HG03196 (cell line): ENCODE measurements at regions not wholly inside any gene's neighbourhood (a gene's known extent, or its start where the extent isn't known, plus 50 kb on each side); places are given as distances from the start of the nearest gene placed in this dataset.
"Not testable (repeated sequence)": the region's sequence is repeated elsewhere in the genome, so short reads cannot be mapped to it uniquely, and the experiment has no call there.

Experiments
- ATAC-seq: cut with Tn5 transposase; IDR thresholded peaks from one replicate; pipeline ENCODE4 v1.9.1; 2021; ENCODE audit not compliant: unreplicated experiment

DNA sequence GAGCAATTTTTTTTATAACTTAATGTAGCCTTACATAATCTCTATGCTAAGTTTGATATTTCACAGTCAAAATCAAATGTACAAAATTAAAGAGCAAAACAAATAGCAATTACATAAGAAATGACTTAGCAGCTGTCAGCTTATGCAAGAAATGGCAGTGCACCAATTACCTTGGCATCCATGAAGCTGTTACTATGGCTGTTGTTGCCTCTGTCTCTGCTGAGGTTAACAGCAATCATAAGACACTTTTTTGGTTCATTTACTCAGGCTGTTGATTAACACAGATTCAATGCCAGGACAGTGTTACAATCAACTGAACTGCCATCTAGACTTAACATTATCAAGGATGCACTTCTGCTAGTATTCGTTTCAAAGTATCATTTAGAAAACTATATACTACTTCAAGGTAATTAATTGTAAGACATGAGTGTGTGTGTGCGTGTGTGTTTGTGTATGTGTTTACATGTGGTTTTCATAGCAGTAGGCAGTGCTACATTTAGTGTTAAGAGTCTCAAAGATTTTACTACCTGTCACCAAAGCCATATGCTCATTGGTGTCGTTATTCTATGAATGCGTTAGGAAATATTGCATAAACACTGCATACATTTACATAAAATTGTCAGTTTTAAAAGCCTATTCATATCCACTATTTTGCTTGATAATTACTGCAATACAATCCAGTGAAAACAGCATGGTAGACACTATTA lies 1084.2 kb upstream of the COX7C start:
- ATAC-seq = no peak

DNA sequence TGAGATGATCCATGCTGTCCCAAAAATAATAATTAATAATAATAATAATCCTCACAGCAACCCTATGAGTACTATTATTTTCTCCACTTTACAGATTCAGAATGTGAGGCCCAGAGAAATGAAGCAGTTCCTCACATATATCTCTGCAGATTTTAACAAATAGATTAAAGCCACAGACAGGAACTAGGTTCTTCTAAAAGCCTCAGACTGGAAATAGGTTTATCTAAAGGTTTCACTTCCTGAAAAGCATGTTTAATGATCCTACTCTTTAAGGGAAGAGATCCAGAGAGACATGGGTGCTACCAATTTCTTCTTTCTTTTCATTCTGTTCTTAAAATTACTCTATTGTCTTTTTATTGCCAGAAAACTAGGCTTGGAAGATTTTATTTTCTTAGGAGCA lies 1079.4 kb upstream of the COX7C start:
- ATAC-seq = no peak

DNA sequence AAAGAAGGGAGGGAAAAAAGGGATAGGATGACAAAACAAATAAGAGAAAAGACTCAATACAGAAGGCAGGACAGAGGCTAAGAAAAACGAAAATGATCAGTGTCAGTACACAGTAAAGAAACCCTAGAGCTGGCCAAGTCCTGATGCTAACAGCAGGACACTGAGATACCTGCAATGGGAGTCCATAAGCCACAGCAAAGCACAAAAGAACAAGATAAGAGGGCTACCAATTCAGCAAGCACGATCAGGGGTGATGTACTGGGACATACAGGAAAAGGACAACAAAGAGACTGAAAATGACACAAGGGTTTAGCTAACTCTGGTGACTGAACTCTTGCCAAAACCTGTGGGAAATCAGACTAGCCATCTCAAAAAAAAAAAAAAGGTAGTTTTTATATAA lies 1072.6 kb upstream of the COX7C start:
- no peak for ATAC-seq

DNA sequence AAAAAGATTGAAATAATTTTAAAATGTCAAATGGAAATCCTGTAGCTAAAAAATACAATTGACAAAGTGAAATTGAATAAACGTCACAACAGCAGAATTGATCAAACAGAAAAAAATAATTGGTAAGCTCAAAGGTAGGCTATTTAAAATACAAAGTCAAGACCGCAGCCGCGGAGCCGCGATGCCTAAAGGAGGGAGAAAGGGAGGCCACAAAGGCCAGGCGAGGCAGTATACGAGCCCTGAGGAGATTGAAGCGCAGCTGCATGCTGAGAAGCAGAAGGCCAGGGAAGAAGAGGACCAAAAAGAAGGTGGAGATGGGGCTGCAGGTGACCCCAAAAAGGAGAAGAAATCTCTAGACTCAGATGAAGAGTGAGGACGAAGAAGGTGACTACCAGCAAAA lies 1068.5 kb upstream of the COX7C start:
- ATAC-seq = no peak

DNA sequence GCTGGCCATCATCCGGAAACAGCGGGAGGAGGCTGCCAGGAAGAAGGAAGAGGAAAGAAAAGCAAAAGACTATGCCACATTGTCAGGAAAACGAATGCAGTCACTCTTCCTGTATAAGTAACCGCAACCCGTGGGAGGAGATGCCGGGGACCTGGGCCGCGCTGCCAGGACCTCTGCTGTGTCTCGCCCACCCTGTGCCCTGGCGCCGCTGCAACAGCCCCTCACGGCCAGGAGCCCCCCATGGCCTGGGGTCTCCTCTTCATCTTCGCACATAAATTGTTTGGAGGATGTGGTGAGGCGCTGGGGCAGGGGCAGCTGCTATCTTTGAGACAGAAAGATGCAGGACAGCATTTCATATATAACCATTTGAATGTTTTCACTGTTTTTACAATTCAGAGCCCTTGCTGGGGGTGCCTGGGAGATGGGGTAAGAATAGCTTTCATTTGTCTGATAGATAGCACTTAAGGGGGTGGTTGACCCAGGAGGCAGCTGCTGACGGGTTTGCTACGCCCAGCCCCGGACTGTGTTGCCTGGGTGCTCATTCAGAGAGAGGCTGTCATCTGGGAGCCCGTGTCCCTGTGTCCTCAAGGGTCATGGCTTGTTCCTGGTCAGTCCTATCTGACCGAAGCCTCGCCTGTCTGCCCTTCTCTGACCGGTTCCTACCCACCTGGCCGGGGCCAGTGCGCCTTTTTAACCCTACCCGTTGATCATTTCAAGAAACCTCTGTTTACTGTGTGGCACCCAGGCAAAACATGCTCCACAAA lies 1067.7 kb upstream of the COX7C start:
- no peak for ATAC-seq

DNA sequence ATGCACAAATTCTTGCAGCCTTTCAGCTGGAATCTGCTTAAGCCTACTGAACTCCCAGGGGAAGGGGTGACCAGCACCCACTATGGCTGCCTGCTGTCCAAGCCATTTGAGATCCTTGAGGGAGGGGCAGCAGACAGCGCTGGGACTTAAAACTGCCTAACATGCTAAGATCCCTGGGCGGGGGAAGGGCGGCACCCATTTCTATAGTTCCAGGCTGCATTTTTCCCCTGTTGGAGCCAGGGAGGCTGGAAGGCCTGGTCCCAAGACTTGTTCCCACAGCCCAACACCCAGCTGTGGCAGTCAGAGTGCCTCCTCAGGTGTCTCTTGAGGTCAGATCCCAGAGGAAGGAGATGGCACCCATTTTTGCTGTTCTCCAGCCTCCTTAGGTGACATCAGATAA lies 1061.3 kb upstream of the COX7C start:
- ATAC-seq = no peak

DNA sequence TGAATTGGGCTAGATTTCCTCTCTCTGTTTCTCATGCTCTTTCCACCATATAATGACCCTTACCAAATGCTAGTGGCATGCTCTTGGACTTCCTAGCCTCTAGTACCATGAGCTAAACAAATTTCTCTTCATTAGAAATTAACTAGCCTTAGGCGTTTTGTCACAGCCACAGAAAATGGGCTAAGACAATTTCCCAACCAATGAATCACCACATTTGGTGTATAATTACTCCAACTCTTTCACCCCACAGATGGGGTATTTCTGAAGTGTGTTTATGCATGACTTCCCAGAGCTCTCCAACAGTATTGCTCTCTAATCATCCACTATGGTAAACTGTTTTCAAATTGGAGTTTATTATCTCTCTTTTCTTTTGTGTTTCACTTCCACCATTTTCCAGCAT lies 1041.1 kb upstream of the COX7C start:
- ATAC-seq = no peak

DNA sequence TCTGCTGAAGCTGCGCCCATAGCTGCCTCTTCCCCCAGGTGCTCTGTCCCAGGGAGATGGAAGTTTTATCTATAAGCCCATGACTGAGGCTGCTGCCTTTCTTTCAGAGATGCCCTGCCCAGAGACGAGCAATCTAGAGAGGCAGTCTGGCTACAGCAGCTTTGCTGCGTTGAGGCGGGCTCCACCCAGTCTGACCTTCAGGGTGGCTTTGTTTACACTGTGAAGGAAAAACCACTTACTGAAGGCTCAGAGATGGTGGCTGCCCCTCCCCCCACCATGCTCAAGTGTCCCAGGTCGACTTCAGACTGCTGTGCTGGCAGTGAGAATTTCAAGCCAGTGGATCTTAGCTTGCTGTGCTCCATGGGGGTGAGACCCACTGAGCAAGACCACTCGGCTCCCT lies 1029.9 kb upstream of the COX7C start:
- not testable (repeated sequence) for ATAC-seq

DNA sequence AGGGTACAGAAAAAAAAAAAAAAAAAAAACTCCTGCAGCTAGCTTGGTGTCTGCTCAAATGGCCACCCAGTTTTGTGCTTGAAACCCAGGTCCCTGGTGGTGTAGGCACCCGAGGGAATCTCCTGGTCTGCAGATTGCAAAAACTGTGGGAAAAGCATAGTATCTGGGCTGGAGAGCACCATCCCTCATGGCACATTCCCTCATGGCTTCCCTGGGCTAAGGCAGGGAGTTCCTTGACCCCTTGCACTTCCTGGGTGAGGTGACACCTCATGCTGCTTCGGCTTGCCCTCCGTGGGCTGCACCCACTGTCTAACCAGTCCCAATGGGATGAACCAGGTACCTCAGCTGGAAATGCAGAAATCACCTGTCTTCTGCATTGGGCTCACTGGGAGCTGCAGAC lies 1029.5 kb upstream of the COX7C start:
- not testable (repeated sequence) for ATAC-seq

DNA sequence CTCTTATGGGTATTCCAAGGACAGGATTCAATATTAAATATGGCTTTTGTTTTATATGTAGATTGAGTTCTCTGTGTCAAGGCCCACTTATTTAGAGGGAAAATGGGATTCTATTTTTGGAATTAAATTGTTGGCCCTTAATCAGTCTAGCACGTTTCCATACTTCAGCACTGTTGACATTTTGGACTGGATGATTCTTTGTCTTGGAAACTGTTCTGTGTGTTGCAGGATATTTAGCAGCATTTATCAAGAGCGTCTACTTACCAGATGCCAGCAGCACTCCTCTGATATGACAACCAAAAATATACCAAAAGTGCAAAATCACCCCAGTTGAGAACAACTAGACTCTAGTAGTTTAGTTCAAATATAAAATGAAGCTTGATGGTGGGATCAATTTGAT lies 1027.0 kb upstream of the COX7C start:
- no peak for ATAC-seq

DNA sequence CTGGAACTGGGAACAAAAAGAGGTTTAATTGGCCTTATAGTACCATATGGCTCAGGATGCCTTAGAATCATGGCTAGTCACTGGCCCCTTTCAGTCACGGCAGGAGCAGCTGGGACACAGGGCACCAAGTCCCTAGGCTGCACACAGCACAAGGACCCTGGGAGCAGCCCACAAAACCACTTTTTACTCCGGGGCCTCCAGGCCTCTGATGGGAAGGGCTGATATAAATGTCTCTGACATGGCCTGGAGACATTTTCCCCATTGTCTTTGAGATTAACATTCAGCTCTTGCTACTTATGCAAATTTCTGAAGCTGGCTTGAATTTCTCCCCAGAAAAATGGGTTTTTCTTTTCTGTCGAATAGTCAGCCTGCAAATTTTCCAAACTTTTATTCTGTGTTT lies 1026.4 kb upstream of the COX7C start:
- ATAC-seq = no peak

DNA sequence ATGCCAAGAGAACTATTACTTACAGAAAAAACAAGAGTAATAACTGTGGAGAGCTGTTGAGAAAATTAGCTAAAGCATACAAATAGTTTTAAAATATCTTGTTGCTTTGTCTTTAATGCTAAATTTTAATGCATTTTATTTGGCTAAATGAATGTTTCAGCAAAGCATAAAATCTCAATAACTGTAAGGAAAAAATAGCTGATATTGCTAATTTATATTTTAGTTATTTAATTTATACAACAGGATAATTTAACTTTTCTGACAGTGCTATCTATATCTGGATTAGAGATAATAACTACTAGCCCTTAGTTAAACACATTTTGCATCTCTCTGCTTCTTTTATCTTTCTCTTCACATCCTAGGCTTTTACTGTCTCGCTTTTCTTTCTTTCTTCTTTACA lies 1014.9 kb upstream of the COX7C start:
- no peak for ATAC-seq

DNA sequence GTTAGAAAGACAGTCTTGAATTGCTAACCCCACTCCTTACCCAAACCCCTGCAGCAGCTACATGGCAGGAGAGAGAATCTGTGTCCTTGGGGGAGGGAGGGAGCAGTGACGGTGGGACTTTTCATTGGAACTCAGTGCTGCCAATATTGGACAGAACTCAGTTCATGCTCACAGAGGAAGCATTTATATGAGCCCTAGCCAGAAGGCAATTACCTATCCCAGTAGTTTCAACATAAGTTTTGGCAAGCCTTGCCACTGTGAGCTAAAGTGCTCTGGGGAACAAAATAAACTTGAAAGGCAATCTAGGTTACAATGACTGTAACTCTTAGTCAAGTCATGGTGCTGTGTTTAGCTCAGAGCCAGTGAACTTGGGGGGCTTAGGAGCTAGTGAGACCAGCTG lies 1013.4 kb upstream of the COX7C start:
- ATAC-seq = no peak

DNA sequence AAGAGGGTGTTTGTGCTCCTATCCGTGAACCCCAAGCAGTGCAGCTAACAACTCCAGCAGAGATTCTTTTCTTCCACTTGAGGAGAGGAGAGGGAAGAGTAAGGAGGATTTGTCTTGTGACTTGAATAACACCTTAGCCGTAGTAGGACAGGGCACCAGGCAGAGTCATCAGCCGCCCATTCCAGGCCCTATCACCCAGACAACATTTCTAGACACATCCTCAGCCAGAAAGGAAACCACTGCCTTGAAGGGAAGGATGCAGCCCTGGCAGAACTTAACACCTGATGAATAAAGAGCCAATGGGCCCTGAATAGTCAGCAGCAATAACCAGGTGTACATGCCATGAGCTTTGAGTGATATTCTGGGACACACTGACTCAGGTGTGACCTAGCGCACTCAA lies 1013.0 kb upstream of the COX7C start:
- ATAC-seq = no peak

DNA sequence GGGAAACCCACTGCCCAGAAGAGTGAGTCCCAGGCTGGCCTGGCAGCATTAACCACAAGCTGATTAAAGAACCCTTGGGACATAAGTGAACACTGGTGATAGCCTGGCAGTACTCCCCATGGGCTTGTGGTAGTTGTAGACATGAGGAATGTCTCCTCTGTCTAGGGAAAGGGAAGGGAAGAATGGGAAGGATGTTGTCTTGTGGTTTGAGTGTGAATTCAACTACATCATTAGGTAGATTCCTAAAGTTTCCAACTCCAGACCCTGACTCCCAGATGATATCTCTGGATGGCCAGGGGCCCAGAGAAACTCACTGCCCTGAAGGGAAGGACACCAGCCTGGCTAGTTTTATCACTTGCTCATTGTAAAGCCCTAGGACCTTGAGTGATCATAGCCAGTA lies 1012.4 kb upstream of the COX7C start:
- ATAC-seq = no peak

DNA sequence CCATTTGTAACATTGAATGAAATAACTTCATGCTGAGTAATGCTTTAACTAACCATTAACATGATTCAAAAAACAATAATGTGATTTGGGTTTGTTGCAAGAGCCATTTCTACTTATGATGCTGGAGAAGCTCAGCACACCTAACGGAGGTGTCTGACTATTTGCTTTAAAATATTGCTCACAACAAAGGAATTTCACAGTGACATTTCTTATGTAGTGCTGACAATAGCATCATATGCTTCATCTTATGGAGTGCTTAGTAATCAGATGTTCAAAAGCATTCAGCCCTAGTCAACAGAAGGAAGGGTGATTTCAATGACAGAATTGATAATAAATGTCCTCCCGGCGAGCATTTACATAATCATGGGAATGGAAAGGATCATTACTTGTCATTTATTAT lies 1003.3 kb upstream of the COX7C start:
- no peak for ATAC-seq

DNA sequence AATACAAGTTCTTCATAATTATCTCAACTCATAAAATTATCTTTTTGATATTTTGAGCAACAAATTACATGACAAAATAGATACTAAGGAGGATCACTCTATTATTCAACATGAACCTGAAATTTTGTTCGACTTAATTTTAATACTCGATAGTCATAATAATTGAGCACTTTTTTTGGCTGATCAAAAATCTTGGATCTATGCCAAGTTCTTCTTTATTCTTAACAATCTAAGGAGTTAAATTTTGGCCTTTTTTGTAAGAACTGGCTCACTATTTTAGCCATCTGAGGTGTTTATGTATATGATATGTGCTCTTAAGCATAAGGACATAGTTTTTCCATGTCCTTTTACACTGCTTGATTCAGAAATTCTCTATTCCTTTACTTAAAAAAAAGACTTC lies 996.1 kb upstream of the COX7C start:
- no peak for ATAC-seq

DNA sequence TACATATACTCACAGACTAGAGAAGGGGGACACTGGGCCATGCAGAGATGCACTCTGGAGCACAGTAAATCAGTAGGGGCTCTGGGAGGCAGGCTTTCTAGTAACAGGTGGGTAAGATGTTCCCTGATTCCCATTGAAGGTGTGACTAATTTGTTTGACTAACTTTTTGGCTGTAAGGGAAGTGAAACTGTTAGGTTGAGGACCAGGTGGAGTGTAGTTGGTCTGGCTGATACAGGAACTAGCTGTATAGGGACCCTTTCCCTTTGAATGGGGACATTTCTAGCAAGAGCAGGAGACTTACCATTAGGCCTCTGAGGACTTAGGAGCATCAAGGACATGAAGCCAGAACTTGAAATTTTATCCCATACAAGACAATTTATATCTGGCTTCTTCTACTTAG lies 989.6 kb upstream of the COX7C start:
- ATAC-seq = no peak

DNA sequence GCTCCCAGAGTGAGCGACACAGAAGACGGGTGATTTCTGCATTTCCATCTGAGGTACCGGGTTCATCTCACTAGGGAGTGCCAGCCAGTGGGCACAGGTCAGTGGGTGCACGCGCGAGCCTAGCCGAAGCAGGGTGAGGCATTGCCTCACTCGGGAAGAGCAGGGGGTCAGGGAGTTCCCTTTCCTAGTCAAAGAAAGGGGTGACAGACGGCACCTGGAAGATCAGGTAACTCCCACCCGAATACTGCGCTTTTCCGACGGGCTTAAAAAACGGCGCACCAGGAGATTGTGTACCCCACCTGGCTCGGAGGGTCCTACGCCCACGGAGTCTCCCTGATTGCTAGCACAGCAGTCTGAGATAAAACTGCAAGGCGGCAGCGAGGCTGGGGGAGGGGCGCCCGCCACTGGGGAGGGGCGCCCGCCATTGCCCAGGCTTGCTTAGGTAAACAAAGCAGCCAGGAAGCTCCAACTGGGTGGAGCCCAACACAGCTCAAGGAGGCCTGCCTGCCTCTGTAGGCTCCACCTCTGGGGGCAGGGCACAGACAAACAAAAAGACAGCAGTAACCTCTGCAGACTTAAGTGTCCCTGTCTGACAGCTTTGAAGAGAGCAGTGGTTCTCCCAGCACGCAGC lies 979.1 kb upstream of the COX7C start:
- not testable (repeated sequence) for ATAC-seq

DNA sequence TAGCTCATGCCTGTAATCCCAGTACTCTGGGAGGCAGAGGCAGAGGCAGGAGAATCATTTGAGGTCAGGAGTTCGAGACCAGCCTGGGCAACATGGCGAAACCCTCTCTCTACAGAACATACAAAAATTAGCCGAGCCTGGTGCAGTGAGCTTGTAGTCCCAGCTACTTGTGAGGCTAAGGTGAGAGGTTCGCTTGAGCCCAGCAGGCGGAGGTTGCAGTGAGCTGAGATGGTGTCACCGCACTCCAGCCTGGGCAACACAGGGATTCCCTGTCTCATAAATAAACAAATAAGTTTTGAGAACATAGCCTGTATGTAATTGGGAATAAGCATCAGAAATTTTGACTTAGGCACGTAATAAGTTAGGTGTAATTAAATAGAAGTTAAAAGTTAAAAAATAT lies 971.7 kb upstream of the COX7C start:
- no peak for ATAC-seq

DNA sequence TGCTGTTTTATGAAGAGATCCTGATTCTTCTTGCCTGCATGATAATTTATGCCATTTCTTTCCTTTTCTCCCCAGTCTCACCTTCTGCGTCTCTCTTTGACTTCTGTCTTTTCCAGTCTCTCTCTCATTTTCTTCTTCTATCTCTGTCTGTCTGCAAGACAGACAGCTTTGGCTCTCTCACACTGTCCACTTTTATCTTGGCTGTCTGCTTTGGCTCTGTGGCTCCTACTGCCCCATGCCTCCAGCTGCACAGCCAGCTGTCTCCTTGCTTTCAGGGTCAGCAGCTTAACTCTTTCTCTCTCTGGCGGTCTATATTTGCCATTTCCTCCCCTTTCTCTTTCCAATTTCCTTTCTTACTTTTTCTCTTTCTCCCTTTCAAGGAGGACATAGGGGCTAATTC lies 971.1 kb upstream of the COX7C start:
- ATAC-seq = no peak

DNA sequence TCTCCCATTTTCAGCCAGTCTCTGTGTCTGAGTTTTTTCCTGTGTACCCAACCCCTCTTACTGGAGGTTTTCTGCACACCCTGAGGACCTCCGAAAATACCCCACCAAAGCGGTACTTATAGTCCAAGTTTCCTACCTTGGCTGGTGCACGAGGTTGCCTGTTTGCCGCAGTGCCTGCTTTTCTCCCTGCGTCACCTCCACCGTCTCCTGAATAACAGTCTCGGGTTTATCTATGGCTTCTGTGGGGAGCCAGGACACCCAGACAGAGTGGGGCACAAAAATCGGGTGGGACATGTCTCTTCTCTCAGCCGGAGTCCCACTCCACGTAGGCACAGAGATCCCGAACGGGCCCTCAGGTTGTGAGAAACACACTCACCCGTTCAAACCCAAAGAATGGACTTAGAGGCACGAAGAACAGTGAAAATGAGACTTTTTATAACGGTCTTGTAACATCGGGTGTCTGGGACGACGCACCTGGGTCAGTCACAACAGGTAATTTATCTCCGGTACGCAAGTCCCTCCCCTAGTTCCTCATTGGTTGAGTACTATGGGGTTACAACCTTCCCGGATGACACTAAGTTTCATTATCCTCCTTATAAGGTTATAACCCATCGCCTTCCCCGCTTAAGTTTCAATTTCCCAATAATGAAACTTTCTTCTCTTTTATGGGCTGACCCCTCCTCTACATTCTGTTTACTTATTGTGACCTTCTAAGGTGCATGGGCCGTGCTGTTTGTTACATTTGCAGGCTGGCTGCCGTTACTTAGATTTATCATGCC lies 970.2 kb upstream of the COX7C start:
- ATAC-seq = no peak
